ENCODE measurements at regions not wholly inside any gene's neighbourhood (a gene's known extent, or its start where the extent isn't known, plus 50 kb on each side); places are given as distances from the start of the nearest gene placed in this dataset.

DNA sequence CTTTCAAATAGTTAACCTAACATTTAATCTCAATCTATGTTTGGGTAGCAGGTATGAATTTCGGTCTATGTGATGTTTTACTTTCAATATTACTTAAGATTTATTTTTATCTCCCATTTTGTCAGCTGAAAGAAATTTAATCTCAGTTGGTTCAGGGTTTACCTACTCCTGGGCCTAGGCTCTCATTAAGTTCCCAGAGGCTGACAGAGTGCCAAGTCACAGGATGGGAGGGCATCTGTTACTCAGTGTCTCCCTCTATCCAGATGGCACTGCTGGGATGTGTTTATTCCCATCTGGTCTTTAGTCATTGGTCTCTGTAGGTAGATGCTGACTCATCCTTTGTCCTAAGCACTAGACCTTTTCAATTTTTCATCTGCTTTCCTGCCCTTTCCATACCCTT is 129.4 kb upstream of the ARSJ start:
- TF ChIP-seq POLR2A (IDR thresholded peaks at IDR 0.05), result no peak
- TF ChIP-seq EP300 (IDR thresholded peaks at IDR 0.05; ENCODE audit: low read depth), result no peak
- TF ChIP-seq, protein P1, sequence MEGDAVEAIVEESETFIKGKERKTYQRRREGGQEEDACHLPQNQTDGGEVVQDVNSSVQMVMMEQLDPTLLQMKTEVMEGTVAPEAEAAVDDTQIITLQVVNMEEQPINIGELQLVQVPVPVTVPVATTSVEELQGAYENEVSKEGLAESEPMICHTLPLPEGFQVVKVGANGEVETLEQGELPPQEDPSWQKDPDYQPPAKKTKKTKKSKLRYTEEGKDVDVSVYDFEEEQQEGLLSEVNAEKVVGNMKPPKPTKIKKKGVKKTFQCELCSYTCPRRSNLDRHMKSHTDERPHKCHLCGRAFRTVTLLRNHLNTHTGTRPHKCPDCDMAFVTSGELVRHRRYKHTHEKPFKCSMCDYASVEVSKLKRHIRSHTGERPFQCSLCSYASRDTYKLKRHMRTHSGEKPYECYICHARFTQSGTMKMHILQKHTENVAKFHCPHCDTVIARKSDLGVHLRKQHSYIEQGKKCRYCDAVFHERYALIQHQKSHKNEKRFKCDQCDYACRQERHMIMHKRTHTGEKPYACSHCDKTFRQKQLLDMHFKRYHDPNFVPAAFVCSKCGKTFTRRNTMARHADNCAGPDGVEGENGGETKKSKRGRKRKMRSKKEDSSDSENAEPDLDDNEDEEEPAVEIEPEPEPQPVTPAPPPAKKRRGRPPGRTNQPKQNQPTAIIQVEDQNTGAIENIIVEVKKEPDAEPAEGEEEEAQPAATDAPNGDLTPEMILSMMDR (IDR thresholded peaks at IDR 0.05), result no peak
- no peak for TF ChIP-seq POLR2AphosphoS5 (IDR thresholded peaks at IDR 0.05)

Data from transverse colon (tissue), 4 donors.